HG03139 (cell line): ENCODE measurements at regions not wholly inside any gene's neighbourhood (a gene's known extent, or its start where the extent isn't known, plus 50 kb on each side); places are given as distances from the start of the nearest gene placed in this dataset.
"Not testable (repeated sequence)": the region's sequence is repeated elsewhere in the genome, so short reads cannot be mapped to it uniquely, and the experiment has no call there.

Source experiments
- ATAC-seq: cut with Tn5 transposase; IDR thresholded peaks from one replicate; pipeline ENCODE4 v1.9.1; 2021; ENCODE audit not compliant: unreplicated experiment

- no peak for ATAC-seq
These were observed 2029.3 kb downstream of the MRPL39 start for GRCh38 chr21:23578027-23578426.

DNA sequence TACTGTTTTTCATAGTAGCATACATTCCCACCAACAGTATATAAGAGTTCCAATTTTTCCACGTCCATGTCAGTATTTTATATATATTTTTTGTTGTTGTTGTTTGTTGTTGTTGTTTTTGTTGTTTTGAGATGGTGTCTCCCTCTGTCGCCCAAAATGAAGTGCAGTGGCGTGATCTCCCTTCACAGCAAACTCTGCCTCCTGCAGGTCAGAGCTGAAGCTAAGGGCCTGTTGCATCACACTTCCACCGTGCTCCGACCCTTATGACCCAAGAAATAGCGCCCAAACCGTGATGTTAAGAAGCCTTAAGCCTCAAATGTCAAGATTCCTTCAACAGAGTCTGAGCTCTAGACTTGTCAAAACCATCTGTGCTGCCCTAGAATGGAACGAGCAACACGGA lies 2032.3 kb downstream of the MRPL39 start:
- ATAC-seq = no peak

- ATAC-seq = not testable (repeated sequence)
These were observed 2058.4 kb downstream of the MRPL39 start for GRCh38 chr21:23548924-23549323.

DNA sequence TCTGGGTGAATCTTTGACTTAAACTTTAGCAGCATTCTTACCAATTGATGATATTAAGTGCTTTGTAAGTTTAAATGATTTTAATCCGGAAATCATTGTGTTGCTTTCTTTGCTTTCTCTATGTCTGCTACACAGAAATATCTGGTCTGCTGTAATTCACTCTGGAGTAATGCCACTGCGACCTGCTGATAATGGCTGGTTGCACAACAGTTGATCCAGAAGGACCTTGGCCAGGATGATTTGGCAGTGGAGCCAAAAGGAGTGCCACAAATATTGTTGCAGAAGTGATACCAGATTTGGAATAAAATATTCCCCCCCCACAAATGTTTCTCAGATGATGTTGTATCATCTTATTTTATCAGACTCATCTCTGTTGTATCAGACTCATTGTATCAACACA lies 2063.9 kb downstream of the MRPL39 start:
- no peak for ATAC-seq

- no peak for ATAC-seq
These were observed 2065.2 kb downstream of the MRPL39 start for GRCh38 chr21:23542097-23542496.

GRCh38 chr21:23541571-23541970 lies 2065.7 kb downstream of the MRPL39 start:
- ATAC-seq = no peak

GRCh38 chr21:23534850-23535249 lies 2072.4 kb downstream of the MRPL39 start:
- no peak for ATAC-seq

GRCh38 chr21:23531444-23531843 lies 2075.8 kb downstream of the MRPL39 start:
- ATAC-seq = no peak

- ATAC-seq = no peak
These were observed 2082.6 kb downstream of the MRPL39 start for GRCh38 chr21:23524685-23525084.

DNA sequence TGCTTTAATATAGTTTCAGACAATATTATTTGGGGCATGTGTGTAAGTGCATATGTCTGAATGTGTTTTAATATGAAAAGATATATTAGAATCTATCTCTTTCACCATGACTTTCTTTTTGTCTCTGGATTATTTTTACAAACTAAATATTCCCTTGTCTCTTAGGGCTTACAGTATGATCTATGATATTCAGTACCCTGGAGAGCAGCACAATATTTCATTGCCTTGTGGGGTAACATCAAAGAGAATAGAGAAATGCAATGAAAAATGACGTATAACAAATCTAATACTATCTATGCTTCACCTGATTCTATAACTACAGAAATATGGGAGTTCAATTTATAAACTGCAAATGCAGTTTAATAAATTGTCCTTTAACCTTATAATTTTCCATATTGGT lies 2084.5 kb downstream of the MRPL39 start:
- no peak for ATAC-seq

GRCh38 chr21:23507501-23507900 lies 2099.8 kb downstream of the MRPL39 start:
- no peak for ATAC-seq

DNA sequence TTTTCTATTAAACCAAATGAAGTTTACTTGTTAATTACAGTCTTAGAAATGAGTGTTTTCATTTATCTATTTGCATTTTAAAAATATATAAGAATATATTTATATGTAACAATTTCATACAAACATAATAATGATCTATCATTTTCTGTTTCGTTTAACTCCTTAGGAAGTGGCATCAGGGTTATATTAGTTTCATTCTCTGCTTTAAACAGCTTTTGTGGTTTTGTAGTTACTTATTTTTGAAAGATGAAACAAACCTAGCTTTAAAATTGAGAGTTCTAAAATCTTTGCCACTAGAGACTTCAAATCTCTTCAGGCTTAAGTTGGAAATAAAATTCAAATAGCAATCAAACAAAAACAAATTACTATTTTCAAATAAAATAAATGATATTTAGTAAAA lies 2110.6 kb downstream of the MRPL39 start:
- peak; percentile 88 for ATAC-seq

GRCh38 chr21:23488245-23488644 lies 2119.0 kb downstream of the MRPL39 start:
- ATAC-seq = no peak

- no peak for ATAC-seq
These were observed 2126.6 kb downstream of the MRPL39 start for GRCh38 chr21:23480591-23481270.

GRCh38 chr21:23478381-23478780 lies 2128.9 kb downstream of the MRPL39 start:
- no peak for ATAC-seq

DNA sequence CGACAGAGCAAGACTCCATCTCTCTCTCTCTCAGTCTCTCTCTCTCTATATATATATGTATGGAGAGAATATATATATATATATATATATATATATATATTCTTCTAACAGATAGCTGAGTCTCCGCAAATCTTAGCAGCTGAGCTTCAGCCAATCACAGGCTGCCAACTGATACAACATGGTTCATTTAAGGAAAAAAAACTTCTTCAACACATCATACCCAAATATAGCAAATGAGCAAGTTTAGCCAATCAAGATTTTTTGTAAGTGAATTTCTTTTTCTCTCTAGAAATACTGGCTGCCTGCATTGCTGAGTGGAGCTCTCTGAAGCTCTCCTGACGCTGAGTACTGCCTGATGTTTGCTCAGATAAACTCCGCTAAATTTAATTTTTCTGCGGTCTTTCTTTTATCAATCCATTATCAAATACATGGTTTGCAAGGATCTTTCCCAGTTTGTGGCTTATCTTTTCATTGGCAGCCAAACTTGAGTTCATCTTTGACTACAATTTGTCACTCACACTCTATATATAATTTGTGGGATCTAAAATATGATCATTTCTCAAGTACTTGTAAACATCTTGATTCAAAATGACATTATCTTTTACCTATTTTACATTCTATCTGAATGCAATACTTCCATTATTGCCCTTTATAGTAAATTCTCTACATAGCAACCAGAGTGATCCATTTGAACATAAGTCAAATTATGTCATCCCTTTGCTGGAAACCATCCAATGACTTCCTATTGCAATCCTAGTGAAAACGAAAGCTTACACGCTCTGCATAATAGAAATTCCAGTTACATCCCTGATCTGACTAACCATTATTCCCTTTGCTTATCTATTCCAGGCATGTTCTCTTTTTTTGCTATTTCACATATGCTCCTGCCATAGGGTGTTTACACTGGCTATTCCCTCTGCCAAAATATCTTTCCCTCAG lies 2131.7 kb downstream of the MRPL39 start:
- no peak for ATAC-seq

- ATAC-seq = peak; percentile 92
These were observed 2135.4 kb downstream of the MRPL39 start for GRCh38 chr21:23471877-23472276.

DNA sequence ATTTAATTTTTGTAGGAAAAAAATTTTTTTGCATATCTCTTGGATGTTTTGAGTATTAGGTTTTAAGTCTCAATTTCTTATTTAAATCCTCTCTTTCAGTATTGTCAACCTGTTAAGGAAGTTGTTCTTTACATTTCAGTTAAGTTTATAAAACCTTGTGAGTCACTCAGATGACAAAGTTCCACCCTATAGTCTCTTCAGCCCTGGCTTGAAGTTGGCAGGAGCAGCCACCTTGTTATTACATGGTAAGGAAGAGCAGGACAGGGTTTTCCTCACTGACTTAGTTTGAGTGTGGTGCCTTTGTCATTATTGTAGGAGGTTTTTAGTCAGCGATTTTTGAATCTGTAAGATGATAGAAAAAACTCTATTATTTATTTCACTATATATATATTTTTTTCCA lies 2143.9 kb downstream of the MRPL39 start:
- no peak for ATAC-seq

DNA sequence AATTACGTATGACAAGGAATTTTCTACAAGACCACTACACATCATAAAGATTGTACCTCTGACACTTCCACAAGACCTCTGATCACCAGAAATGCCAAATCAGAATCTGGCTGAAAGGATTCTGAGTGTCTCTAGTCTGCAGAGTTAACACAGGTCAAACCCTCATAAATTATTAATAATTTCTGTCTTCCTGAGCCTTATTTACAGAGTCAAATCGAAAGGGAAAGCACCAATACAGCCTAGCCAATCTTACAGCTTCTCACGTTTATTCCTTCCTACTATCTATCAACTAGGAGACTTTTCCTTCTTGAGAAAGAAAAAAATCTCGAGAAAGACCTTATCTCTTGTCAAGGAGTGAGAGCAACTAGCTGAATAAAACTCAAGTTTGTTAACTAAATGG lies 2151.6 kb downstream of the MRPL39 start:
- peak; percentile 69 for ATAC-seq

DNA sequence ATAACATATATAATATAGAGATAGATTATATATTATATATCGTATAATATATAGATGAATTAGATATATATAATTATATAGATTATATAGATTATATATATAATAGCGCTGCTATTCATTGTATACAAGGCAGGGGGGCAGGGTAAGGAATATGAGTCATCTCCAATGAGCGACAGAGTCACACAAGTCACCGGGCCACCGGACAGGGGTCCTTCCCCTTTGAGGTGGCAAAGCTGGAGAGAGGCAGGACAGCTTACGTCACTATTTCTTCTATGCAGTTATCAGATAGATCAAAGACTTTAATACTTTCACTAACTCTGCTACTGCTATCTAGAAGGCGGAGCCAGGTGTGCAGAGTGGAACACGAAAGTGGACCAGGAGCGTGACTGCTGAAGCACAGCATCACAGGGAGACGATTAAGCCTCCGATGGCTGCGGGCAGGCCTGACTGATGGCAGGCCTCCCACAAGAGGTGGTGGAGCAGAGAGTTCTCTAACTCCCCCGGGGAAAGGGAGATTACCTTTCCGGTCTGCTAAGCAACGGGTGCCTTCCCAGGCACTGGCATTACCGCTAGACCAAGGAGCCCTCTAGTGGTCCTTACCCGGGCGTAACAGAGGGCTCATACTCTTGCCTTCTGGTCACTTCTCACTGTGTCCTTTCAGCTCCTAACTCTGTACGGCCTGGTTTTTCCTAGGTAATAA lies 2154.7 kb downstream of the MRPL39 start:
- peak; percentile 53 for ATAC-seq

- no peak for ATAC-seq
These were observed 2162.0 kb downstream of the MRPL39 start for GRCh38 chr21:23445307-23445706.

DNA sequence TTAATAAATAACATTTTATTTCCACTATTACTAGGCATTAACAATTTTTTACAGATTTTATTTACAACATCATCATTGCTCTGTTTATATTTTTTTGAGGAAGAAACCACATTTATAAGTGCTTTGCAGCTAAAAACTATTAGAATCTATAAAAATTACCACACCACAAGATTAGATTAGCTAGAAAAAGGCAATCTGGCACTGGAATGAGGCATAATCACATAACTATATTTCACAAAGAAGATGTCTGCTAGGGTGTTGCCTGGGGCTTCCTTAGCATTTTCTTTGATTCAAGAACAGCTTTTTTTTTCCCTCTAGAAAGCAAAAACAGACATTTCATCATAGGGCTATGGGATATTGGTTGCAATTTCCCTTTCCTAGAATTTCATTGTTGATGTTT lies 2169.2 kb downstream of the MRPL39 start:
- ATAC-seq = no peak
